NAMALWA (cell line): ENCODE measurements at regions not wholly inside any gene's neighbourhood (a gene's known extent, or its start where the extent isn't known, plus 50 kb on each side); places are given as distances from the start of the nearest gene placed in this dataset.

Experiments used
- DNase-seq: peaks from one replicate; pipeline ENCODE4 v3.0.0-alpha.2; 2015; ENCODE audit warnings: low spot score

DNA sequence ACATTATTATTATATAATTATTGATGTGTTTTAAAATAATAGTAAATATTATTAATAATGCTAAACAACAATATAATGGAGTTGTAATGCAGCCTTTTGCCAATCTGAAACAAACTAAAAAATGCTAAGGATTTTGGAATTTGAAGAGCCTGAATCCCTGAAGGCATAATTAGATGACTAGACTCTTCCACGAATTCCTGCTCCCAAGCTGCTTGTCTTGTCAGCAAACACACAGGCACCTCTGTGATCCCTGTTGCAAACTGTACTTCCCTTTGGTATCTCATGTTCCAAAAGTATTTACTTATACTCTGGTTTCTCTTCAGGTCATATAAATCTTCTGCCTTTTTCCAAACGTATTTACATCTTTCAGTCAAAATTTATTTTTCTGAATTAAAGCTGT is 1862.4 kb downstream of the OLFM4 start:
- no peak for DNase-seq

GRCh38 chr13:54901316-54901715 is 1872.7 kb downstream of the OLFM4 start:
- DNase-seq, result no peak

DNA sequence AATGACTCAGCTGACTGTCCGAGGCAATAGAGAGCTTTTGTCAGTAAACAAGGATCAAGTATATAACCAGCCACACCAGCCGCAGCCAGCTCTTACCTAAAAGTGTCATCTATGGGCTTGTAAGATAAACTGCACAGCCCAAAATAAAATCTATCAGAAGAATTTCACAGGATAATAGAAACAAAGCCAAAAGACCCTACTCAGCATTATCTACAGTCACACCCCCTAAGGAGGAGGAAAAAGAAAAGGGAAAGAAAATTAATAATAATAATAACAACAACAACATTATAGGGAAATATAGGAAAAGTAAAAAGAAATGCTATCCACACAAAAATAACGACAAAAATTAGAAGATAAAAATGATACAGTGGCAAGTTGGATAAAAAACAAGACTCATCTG is 1883.8 kb downstream of the OLFM4 start:
- no peak for DNase-seq

- no peak for DNase-seq
Observed at GRCh38 chr13:54913668-54914067, 1885.1 kb downstream of the OLFM4 start.

DNA sequence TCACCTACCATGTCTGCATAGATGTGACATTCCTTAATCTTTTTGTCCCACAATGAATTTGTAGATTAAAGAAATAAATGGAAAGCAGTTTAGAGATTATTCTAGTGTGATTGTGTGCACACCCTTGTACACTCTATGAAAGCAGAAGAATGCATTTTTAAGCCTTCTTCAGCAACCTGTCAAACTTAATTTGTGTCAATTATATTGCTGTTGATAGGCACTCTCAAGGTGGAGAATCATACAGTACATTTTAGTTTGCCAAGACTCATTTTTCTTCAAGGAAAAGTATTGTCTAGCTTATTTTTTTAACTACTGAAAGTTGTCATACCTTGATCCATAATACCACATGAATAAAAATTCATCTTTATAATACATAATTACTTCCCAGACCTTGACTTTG is 1898.9 kb downstream of the OLFM4 start:
- DNase-seq, result no peak

- DNase-seq, result no peak
Observed at GRCh38 chr13:54928071-54928470, 1899.5 kb downstream of the OLFM4 start.

GRCh38 chr13:54934121-54934520 is 1905.5 kb downstream of the OLFM4 start:
- no peak for DNase-seq

DNA sequence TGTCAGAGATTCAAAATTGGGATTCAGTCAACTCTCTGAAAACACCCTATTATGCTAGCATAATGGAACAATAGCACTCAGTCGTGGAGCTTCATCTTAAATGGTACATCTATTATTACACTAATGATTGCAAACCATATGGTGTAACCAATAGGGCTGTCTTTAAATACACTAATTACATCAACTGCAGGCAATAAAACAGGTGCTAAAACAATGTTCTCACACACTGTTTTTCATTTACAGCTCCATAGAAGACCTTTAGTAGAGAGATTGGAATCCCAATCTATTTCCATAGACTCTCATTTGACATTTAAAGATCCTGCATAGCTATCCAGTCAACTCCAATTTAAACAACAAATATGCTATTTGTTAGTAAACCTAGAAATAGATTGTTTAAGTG is 1917.4 kb downstream of the OLFM4 start:
- DNase-seq, result no peak

DNA sequence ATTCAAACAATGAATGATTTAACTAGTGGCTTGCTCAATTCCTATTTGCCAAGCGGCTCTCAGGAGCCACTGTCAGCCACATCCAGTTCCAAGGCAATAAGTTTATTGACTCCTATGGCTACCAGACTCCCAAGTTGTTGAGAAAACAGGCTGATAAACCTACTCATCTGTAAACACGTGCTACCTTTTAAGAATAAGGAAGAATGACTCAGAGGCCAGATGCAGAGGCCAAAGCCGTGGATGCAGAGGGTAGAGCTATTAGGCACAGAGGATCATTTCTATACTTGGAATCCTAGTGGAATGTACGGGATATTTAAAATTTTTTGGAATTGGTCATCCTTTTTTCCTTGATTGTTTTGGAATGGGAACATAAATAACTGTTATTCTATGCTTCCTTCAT is 1921.1 kb downstream of the OLFM4 start:
- no peak for DNase-seq

DNA sequence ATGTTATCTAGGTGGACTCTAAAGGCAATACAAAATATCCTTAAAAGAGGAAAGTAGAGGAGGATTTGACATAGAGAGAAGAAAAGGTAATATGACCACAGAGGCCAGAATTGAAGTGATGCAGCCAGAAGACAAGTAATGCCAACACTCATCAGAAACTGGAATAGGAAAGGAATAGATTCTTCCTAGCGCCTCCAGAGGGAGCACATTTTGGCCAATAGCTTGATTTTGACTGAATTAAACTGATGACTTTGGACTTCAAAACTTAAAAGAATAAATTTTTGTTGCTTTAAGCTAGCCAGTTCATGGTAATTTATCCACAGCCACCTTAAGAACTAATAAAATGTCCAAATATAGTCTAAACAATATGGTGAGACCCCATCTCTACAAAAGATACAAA is 1921.9 kb downstream of the OLFM4 start:
- no peak for DNase-seq

DNA sequence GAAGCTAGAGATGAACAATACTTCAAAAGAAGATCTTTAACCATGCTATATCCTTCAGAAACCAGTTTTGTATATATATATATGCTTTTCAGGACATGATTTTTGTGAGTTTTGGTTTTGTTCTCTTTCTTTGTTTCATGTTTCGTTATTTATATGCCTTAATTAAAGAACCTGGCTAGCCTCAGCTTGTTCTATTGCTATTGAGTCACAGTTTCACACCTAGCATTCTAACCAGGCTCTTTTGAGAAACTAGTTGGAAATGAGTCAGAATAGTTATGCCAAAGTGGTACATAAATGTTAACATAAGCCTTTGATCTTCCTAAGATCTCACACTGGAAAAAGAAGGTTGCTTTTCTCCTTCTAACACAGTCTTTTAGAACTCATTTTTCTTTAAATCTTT is 1925.2 kb downstream of the OLFM4 start:
- DNase-seq, result no peak

- no peak for DNase-seq
Observed at GRCh38 chr13:54958781-54959180, 1930.2 kb downstream of the OLFM4 start.

DNA sequence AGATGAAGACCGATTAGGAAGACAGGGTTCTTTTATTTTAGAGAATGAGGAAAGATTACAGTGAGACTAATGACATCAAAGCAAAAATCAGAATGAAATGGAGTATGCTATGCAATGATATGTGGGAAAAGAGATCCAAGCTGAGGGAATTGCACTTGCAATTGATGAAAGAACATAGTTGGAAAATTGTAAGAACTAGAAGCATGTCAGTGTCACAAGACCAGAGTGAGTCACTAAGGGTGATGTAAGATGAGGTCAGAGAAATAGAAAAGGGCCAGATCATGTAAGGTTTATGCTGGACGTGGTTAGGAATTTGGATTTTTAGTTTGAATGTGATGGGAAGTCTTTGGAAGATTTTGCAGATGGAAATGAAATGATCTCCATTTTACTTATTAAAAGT is 1937.3 kb downstream of the OLFM4 start:
- DNase-seq, result no peak

- no peak for DNase-seq
Observed at GRCh38 chr13:54972838-54973237, 1944.2 kb downstream of the OLFM4 start.

GRCh38 chr13:54975676-54976075 is 1947.1 kb downstream of the OLFM4 start:
- no peak for DNase-seq

DNA sequence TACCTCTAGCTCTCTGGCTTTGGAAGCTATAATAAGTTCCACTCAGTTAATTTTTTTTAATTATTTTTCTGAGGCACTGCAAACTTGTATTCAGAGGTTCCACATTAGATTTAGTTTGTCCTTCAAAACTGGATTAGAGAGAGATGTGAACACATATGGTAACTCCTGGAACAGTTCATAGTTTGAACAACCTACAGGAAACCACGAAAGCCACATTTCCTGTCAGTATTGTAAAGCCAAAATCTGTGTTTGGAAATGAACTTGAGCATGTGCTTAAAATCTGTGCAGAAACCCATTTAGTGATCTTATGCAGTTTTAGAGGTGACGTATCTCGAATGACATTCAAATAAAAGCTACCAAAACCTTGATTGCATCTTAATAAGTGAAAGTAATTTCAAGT is 1952.0 kb downstream of the OLFM4 start:
- no peak for DNase-seq

GRCh38 chr13:54989418-54989817 is 1960.8 kb downstream of the OLFM4 start:
- no peak for DNase-seq

GRCh38 chr13:54999399-54999907 is 1970.8 kb downstream of the OLFM4 start:
- no peak for DNase-seq

DNA sequence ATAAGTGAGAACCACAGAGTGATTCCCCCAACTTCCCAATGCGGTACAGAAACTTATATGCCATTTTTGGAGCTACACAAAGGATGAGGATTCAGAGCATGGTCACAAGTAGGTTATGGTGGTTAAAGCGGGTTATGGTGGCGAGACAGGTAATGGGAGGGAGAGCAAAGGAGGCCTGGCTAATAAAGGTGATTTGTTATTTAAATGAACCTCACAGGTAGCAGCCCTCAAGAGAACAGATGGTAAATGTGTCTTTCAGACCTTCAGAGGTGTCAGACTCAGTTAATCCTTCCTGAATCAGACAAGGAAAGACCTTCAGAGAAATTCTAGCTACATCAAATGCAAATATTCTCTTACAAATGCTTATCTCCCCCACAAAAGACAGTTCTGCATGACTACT is 1971.4 kb downstream of the OLFM4 start:
- DNase-seq, result no peak

DNA sequence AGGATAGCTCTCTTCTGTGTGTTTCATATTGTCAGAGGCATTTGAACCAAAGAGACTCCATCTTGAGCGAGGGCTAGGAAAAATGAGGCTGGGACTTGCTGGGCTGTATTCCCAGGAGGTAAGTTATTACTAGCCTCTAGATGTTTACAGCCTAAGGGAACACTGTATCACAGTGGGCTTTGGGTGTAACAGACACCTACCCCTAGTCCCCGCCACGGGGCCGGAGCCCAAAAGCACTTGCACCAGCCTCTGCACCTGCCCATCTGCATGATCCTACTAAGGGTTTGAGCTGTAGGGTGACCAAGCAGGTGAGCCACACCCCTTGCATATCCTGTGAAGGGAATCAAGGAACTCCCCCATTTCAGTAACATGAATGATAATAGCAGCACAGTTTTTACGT is 1972.2 kb downstream of the OLFM4 start:
- DNase-seq, result no peak

- DNase-seq, result no peak
Observed at GRCh38 chr13:55001881-55002280, 1973.3 kb downstream of the OLFM4 start.

GRCh38 chr13:55007681-55008080 is 1979.1 kb downstream of the OLFM4 start:
- DNase-seq, result no peak

DNA sequence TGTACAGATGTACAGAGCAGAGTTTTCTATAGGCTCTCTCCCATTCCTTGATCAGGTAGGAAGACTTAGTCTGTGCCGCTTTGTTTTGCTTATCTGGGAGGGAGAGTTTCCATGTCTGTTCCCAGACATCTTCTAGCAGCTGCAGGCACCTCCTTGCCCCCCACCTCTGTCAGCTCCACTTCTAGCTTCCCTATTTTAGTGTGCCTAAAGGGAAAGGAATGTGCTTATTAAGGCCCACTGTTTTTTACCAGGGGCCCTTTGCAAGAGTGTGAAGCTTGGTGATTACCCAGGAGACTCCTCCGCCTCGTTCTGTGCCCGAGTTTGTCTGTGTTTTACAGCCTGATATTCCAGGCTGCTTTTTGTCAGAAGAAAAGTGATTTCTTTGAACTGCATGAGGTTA is 1984.4 kb downstream of the OLFM4 start:
- no peak for DNase-seq

DNA sequence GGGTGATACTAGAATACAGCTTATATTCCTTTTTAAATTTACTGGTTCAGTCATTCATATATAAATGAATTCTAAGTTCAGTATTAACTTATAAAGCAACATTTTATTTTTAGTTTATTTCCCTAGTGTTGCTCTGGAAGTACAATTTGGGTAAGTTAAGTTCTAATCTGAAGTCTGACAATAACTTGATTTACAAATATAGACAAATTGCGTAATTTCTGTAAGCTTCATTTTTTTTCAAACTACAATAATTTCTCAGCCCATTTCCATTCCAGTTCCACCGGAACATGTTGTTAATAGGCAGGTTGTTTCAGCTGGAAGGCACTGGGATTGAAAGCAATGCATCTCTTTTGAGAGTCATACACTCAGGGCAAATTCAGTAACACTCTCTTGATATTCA is 2000.7 kb downstream of the OLFM4 start:
- no peak for DNase-seq

- no peak for DNase-seq
Observed at GRCh38 chr13:55038230-55038629, 2009.6 kb downstream of the OLFM4 start.
